NCI-H1694 (cell line): ENCODE measurements at regions not wholly inside any gene's neighbourhood (a gene's known extent, or its start where the extent isn't known, plus 50 kb on each side); places are given as distances from the start of the nearest gene placed in this dataset.

Experiments
- DNase-seq: peaks from one replicate; lab custom pipeline; 2025; lab: John Stamatoyannopoulos, UW

GRCh38 chr18:67290421-67290820 lies 226.1 kb downstream of the DSEL start:
- DNase-seq: no peak

GRCh38 chr18:67285583-67285982 lies 230.9 kb downstream of the DSEL start:
- no peak for DNase-seq

DNA sequence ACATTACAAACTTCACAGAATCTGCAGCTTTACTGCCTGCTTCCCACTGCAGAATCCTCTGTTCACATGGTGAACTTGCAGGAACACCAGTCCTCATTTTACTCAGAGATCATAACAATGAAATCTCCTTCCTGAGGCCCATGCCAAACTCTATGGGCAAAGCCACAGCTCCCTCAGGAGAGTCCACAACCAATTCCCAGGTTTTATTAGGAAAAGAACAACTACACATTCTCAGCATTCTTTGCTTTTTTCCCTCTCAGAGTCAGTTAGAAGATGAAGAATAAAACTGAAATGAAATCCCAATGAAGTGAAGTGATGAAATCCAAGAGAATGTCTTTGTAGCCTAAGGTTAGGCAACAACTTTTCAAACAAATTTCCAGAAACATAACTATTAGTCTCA lies 233.7 kb downstream of the DSEL start:
- no peak for DNase-seq

- DNase-seq: no peak
Measured at GRCh38 chr18:67281746-67282145, 234.8 kb downstream of the DSEL start.

GRCh38 chr18:67280486-67281242 lies 235.9 kb downstream of the DSEL start:
- DNase-seq: no peak

DNA sequence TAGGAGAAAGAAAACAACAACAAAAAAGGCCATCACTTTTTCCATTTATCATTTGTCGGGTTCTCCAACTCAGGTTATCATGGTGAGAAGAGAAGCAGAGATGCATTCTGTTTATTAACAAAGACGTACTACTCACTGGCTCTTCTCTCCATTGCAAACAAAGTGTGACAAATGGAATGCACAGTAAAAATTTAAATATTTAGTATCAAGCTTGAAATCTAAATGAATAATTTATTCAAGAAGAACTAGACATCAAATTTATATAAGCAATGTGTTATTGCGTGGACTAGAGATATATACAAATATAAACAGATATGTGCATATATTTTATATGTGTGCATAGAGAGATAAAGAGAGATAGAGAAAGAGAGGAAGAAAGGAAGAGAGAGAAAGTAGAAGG lies 236.5 kb downstream of the DSEL start:
- DNase-seq: no peak

DNA sequence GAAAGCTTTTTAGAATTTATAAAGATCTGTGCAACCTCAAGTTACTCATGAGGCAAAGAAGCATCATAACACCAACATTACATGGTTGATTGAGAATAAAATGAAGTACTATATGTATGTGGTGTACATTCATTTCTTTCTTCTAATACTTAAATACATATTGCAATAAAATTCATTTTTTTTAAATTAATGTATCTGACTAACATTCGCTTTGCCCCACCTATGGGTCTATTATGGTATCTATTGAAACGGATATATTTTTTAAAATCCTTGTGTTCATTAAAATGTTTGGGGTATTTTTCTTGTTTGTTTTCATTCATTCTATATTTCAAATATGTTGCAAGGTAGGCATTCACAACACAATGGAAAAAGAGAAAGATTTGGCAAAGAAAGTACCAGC lies 237.5 kb downstream of the DSEL start:
- DNase-seq: no peak

GRCh38 chr18:67276638-67277037 lies 239.9 kb downstream of the DSEL start:
- DNase-seq: peak; percentile 18

- DNase-seq: no peak
Measured at GRCh38 chr18:67273288-67273687, 243.2 kb downstream of the DSEL start.

DNA sequence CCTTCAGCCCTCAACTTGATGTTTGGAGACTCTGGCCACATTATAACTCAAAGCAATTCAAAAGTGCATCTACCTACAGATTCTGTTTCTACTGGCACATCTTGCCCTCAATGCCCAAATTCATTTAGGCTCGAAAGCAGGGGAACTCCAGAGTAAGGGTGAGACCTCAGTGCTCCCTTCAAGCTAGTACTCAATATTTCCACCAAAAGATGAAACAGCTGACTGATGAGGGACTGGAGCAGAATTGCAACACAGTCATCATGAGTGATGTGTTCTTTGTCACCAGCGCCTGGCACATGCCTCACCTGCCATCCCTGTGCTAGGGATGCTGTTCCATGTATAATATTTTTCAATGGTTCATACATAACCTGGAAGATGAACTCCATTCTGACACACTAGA lies 247.3 kb downstream of the DSEL start:
- no peak for DNase-seq

DNA sequence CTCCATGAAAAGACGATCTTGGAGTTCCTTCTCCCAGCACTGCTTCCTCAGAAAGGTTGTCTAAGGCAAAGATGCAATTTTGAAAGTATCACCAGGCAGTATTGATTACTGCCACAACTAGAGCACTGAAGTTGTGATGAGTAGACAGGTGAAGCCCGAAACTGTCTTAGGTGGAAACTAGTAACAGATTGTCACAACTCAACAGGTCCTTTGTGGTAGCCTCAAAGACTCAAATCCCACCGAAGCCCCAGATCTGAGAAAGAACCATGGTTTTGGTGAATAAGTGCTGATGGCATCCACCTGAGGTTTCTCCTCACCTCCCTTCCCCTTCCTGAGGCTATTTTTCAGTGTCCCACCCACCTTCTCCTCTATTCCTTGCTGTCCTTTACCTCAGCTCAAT lies 248.0 kb downstream of the DSEL start:
- DNase-seq: no peak

DNA sequence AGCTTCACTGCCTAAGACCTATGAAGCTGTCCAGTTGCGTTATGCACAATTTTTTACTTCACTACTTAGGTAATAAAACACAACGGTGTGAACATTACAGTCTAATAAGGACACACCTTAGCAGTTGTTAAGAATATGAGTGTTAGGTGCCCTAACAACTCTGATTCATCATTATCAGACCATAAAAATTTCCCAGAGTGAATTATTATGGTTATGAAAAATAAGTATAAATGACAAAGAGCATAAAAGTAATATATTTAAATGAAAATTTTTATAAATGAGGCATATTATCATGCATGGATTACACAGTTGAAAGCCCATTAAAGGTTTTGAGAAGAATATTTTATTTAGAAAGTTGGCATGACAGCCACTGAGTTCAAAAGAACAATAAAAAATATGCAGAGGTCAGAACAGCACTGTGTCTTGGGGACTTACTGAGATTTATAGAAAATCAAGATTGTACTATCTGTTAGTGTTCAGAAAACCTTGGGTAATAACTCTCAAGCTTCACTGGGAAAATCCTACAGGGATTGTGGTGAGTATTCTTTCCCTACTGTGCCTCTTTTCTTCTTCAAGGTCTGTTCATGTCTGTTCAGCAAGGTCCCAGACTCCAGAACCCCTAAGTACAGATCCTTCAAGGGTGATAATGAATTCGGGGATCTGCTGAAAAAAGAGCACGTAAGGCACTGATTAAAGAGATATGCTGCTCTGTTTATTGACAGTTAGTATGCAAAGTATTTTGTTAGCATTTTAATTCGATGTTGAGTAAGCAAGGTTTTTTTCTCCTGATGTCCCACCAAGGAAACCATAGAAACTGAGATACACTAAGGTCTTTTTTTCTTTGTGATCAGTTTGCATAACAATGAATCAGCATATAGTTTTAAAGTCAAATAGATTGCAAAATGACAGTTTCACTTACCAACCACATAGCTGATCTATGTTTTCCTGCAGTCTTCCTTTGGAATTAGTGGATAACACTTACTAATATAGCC lies 250.0 kb downstream of the DSEL start:
- DNase-seq: no peak

- DNase-seq: no peak
Measured at GRCh38 chr18:67265464-67266245, 250.9 kb downstream of the DSEL start.

DNA sequence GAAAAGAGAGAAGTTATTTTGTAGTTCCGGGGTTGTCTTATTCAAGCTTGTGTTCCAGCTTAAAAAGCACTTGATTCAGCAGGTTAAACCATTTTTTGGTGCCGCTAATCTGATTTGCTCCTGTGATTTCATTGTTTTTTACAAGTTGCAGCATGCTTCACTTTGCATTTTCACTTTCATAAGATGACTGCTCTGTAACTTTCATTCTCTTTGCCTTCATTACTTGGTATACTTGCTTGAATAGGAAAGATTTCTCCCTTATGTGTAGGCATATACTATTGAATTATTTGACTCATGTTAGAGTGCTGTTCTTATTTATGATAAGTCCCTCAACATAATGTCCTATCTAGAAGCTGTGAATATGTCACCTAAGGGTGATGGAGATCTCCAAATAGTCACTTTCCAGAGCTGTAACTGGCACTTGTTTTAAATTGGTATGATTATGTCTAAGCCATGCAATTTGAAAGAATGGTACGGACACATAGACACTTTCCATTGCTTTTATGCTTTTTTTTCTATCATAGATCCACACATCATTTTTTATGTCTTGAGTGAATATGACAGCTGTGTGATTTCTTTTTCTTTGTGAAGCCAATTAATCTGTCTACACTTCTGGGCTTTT lies 254.5 kb downstream of the DSEL start:
- DNase-seq: no peak

DNA sequence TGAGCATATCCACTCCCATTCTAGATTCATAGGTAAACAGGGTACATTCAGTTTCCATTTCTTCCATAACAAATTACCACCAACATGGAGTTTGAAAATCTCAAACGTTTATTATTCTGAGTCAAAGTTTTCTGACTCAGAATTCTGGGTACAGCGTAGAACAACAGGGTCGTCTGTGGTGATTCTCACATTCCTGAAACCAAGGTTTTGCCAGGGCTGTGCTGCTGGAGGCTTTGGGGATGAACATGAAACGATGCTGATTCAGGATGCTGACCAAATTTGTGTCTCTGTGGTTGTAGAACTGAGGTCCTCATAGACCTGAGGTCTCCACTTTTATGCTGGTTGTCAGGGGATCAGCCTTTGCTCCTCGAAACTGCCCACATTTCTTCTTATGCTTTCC lies 255.7 kb downstream of the DSEL start:
- no peak for DNase-seq

- DNase-seq: no peak
Measured at GRCh38 chr18:67250776-67251424, 265.6 kb downstream of the DSEL start.

DNA sequence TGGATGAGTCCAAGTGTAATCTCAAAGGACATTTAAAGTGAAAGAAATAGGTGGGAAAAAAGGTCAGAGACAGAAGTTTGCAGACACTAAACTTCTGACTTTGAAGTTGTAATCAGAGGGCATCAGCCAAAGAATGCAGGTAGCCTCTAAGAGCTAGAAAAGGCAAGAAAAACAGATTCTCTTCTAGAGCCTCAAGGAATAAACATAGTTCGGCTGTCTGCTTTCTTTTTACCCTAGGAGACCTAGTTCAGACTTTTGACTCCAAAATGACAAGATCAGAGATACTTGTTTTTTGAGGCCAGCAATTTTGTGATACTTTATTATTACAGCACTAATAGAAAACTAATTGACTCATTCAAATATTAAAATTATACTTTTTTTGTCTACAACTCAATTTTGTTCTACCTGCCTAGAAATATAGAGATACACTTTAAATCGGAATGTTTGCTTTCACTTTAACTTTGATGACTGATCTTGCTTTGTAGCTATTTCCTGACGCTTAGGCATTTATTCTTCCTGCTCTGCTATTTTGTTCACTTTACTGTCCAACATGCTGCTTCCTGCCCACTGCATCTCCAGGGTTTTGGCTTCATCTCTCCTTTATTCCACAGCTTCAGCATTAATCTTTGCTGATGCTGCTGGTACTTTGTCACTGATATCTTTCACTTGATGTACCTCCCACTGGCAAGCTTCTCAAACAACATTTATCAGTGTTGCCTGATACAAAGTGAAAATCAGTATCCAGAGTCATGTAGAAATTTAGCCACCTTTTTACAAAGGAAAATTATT lies 272.5 kb downstream of the DSEL start:
- DNase-seq: no peak

DNA sequence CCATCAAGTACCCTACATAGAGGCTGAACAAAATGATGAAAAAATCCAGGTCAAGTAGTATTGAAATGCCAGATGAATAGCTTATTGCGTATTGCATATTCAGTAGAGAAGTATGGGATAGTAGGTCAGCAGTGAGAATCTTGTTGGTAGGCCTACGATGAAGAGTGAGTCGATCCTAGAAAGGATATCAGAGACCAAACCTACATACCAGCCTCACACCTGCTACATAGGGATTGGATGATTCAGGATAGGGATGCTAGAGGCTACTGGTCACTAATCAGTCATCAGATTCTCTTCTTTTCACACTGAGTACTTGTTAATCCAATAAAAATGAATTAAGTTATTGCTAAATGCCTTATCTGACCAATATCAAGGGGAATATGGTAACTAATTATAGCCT lies 274.5 kb downstream of the DSEL start:
- no peak for DNase-seq

DNA sequence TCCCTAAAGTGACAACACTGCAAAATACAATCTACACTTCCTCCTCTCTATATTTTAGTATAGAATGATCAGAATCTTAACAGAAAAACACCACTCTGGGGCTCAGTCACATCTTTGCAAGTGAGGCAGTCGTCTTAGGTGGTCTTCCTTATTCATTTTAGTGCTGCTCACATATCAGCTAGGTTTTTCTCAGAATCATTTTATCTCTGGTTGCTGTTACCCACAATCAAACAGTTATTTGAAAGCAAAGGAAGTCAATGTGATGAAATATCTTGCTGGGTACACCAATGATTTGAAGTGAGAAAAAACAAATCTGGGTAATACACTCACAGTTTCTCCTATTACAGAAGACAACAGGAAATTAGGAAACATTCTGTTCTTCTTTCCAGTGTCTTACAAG lies 275.2 kb downstream of the DSEL start:
- no peak for DNase-seq

DNA sequence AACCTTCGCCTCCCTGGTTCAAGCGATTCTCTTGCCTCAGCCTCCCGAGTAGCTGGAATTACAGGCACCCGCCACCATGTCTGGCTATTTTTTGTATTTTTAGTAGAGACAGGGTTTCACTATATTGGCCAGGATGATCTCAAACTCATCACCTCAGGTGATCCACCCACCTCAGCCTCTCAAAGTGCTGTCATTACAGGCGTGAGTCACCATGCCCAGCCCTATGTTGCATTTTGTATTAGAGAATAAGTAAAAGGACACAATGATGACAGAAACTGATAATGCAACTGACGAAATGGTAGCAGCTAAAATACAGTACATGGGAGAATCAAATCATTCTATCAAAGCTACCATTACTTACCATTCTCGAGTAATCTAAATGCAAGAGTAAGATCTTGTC lies 276.7 kb downstream of the DSEL start:
- DNase-seq: no peak

DNA sequence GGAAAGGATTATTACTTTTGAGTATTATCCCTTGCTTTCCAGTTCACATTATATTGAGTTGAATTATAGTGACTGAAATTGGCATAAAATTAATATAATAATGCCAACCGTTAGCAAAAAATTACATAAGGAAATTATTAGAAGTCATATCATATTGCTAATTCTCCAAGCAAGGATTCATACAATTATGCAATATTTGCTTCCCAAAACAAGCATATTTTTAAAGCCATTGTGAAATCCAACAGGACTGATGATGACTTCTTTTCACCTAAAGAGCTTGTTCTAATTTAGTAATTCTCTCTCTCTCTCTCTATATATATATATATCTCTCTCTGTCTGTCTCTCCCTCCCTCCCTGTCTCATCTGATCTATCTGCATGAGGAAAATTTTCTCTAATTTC lies 283.5 kb downstream of the DSEL start:
- DNase-seq: no peak
